Tibial nerve (tissue), 3 donors: ENCODE measurements at regions not wholly inside any gene's neighbourhood (a gene's known extent, or its start where the extent isn't known, plus 50 kb on each side); places are given as distances from the start of the nearest gene placed in this dataset.

Experiments
- CTCF ChIP-seq, 5 experiments: fragments of 200-600 bp in 3 of 5; fragments of 450-650 bp in 2 of 5; sonication (generic) in 3 of 5; IDR thresholded peaks; one replicate each; pipeline ENCODE4 v1.5.1; 2016 to 2019; ENCODE audit warnings: antibody characterized with exemption in 5 of 5, mild to moderate bottlenecking in 3 of 5, moderate library complexity in 2 of 5
- POLR2A ChIP-seq, 2 donors: fragments of 450-650 bp; IDR thresholded peaks; one replicate each; pipeline ENCODE4 v1.6.1; 2017; ENCODE audit warnings: antibody characterized with exemption in 2 of 2, mild to moderate bottlenecking in 2 of 2, moderate library complexity in 2 of 2

- TF ChIP-seq CTCF (IDR thresholded peaks at IDR 0.05) (no peak), POLR2A (IDR thresholded peaks at IDR 0.05) (no peak)
Observed at GRCh38 chr7:41586931-41587640, 115.8 kb downstream of the INHBA start.
